Activated T-helper 1 cell treated with Interleukin-2 at 50 U/mL for 16 hours (primary cell): ENCODE measurements at regions not wholly inside any gene's neighbourhood (a gene's known extent, or its start where the extent isn't known, plus 50 kb on each side); places are given as distances from the start of the nearest gene placed in this dataset.
"Not testable (repeated sequence)": the region's sequence is repeated elsewhere in the genome, so short reads cannot be mapped to it uniquely, and the experiment has no call there.

Experiments
- DNase-seq: peaks from one replicate; pipeline ENCODE4 v3.0.0-alpha.2; 2020; ENCODE audit warnings: low read depth

- DNase-seq, result not testable (repeated sequence)
Measured at GRCh38 chr10:45056806-45057205, 56.1 kb downstream of the ZNF22 start.

GRCh38 chr10:45058580-45058979 is 57.9 kb downstream of the ZNF22 start:
- no peak for DNase-seq

DNA sequence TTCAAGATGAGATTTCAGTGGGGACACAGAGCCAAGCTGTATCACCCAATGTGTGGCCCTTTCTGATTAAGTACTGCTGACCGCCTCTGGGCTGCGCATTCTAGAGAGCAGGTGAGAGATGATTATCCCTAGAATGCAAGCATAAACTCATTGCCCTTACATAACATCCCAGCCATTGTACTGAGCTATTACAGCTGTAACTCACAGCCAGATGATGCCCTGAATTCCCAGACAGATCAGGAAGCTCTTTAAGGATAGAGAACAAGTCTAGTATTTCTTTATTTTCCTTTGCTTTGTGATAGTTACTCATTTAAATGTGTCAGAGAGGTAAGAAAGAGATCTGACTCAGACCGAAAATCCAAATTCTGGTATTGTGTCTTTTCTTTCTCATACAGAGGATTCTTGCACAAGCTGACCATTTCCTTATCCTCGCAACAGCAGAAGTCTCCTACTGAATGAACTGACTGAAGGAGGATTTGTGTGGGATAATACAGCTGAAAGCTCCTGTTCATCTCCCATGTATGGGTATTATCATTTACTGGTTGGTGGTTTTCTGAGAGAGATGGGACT is 58.4 kb downstream of the ZNF22 start:
- no peak for DNase-seq

DNA sequence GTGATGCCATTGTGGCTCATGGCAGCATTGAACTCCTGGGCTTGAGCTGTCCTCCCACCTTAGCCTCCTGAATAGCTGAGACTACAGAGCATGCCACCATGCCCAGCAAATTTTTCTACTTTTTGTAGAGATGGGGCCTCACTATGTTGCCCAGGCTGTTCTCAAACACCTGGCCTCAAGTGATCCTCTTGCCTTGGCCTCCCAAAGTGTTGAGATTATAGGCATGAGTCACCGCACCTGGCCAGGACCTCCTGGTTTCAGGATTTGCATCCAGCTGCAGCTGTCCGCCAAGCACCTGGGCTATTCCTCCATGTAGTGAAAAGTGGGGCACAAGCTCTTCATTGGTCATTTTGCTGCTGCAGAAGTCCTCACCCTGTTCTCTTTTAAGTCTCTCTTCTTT is 58.9 kb downstream of the ZNF22 start:
- DNase-seq, result no peak

- DNase-seq, result no peak
Measured at GRCh38 chr10:45061982-45062381, 61.3 kb downstream of the ZNF22 start.

- no peak for DNase-seq
Measured at GRCh38 chr10:45063591-45064231, 63.0 kb downstream of the ZNF22 start.

DNA sequence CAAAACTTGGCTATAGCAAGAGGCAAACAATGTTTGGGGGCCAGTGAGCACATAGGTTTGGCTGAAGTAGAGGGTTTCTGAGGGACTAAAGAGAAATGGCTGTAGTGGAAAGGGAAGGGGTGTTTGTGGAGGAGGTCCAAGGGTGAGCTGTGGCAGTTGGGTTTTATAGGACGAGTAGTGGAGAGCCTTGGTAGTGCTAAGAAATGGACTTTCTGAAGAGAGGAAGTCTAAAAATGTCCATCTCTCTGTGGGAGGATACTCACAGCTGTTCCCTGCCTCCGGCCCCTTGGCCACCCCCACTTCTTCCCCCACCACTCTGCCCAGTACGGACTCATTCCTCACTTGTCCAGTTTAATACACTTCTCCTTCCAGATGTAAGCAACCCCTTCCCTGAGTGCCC is 64.3 kb downstream of the ZNF22 start:
- DNase-seq, result no peak

DNA sequence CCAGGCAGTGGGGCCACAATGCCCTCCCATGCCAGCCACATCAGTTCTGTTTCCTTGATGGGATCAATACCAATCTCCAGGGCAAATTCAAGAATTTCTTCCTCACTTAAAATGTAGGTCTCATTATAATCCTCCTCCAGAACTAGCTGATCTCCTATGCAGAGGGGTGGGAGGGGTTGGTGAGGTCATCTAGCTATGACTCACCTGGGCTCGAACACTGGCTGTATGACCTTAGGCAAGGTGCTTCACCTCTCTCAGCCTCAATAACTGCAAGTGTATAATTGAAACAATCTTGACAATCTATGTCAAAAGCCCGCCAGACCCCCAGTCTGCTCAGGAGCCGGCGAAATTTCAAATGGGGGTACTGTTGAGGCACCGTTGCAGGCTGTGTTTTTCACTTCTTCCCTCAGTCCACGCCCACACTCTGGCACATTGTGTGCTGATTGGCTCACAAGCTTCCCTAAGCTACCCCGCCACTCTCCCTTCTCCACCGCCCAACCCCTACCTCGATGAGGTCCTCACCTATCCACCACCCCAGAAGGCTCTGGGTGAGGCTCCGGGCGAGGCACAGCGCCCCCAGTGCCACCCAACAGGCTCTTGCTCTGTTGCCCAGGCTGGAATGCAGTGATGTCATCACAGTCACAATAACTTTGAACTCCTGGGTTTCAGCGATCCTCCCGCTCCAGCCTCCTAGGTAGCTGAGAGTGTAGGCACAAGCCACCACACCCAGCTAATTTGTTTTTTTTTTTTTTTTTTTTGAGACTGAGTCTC is 70.5 kb downstream of the ZNF22 start:
- DNase-seq, result no peak

GRCh38 chr10:45075216-45075615 is 74.5 kb downstream of the ZNF22 start:
- DNase-seq, result no peak

DNA sequence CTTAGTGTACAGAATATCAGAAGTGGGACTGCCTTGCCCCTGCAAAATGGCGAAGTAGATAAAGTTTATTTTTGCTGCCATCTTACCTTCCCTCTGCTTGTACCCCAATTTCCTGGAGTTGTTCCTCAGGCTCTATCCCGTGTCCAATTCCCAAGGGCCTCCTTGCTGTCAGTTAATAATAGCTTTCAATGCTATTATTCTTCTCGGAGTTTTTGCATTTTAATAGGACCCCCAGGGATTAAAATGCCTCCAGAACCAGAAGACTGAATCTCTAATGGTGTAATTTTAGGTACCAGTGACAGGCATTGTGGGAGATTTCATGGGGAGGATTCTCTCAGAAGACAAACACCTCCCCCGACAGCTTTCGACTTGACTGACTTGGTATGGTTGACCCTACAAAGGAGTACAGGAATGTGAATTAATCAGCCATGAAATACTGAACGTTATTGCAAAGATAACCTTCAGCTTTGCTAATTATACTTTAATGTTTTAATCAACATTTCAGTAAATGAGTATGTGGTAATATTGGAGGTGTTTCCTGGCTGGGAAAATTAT is 75.2 kb downstream of the ZNF22 start:
- no peak for DNase-seq

- no peak for DNase-seq
Measured at GRCh38 chr10:45076891-45077290, 76.2 kb downstream of the ZNF22 start.

- no peak for DNase-seq
Measured at GRCh38 chr10:45080331-45080730, 79.6 kb downstream of the ZNF22 start.

GRCh38 chr10:45082176-45082575 is 81.5 kb downstream of the ZNF22 start:
- no peak for DNase-seq

GRCh38 chr10:45091968-45092367 is 91.2 kb downstream of the ZNF22 start:
- DNase-seq, result no peak

GRCh38 chr10:45093945-45094344 is 93.2 kb downstream of the ZNF22 start:
- DNase-seq, result no peak

DNA sequence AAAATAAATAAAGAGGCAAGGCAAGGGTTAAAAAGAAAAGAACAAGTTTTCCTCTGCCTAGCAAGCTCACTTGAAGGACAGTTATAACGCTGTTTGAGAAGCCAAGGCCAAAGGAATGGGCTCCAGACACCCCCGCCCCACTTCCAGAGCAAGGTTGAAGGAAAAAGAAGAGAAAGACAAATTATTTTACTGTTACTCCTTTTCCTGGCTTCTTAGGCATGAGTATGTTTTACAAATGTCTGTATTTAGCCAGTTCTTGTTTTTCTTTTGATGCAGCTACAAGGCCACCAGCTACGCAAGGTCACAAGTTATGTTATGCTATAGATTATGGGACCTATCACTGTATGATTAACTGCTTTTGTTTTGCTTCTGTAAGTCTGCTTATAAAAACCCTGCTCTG is 94.6 kb downstream of the ZNF22 start:
- DNase-seq, result no peak

DNA sequence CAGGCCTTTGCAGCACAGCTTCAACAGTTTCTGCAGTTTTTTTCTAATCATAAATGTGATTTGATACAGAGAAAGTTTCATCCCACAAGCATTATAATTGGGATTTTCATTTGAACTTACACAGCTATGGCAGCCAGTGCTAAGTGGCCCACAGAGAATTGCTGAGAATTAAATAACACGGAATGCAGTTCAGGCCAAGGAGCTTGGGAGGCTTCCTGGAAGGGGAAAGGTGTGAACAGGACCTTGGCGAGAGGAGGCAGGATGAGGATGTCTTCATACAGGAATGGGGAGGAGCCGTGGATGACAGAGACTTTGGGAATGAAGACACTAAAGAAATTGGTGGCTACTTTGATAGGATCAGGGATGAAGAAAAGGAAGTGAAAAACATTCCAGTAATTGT is 95.3 kb downstream of the ZNF22 start:
- DNase-seq, result no peak

DNA sequence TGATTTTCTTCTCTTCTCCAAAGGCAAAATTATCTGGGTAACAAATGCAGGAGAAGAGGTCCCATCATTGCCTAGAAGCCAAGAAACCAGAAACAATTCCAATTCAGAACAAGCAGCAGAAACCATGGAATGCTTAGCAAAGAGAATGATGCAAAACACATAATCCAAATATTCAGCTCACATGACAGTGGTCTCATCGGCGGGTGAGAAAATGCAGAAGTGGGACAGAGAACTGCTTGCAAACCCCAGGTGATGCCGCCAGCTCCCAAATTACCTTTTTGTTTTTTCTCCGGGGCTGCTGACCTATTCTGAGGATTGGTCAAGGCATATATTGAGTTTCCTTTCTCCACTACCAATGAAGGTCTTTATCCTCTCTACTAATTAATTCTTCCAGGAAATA is 99.7 kb downstream of the ZNF22 start:
- DNase-seq, result no peak

DNA sequence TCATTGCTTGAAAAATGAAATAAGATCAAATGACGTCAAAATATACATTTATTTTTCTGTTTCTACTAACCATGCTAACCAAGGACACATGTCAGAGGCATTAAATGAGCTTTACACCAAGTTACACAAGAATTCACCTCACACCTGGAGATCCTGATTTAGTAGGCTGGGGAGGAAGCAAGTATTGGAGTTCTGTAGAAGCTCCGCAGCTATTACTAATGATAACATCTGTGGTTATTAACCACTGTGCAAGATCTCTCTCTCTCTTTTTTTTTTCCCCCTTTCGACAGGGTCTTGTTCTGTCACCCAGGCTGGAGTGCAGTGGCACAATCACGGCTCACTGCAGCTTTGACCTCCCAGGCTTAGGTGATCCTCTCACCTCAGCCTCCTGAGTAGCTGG is 104.0 kb downstream of the ZNF22 start:
- no peak for DNase-seq

DNA sequence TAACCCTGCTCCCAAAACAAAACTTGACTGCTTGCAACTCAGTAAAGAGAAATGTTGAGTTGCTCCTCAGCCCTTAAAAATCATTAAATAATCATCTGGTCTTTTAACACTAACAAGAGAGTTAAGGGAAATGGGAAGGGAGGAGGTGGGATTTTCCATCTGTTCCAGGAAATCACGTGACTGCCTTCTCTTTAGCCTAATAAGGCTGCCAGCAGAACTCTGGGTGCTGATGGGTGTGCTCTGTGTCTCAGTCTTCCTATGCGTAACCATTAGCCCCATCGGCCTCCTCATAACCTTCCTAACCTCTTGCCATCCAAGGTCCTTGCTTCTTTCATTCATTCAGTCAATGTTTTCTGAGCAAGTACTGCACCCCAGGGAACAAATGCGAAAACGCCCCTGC is 104.6 kb downstream of the ZNF22 start:
- not testable (repeated sequence) for DNase-seq

DNA sequence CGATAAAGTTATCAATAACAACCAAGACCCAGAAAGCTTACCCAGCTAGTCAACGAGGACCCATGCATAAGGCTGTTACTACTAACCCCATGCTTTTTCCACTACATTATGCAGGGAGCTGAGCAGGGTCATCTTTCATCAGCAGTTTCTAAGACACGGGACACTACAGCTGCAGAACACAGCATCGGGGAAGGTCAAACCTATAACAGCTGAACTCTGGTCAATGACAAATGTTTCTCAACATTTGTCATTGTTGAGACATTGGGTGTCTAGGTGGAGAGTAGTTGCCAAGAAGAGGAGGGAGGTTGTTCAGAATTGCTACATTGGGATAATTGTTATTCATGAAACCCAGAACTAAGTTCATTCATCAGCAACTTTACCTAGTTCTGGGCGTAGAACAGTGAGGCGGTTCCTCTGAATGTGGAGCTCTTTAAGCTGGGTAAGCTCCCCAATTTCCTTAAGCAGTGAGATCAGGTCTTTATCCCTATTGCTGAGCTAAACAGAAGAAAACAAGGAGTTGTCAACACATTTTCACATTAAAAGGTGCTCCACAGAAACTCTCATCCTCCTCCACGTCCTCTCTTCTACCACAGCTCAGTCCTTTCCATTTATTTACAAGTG is 105.6 kb downstream of the ZNF22 start:
- DNase-seq, result no peak

DNA sequence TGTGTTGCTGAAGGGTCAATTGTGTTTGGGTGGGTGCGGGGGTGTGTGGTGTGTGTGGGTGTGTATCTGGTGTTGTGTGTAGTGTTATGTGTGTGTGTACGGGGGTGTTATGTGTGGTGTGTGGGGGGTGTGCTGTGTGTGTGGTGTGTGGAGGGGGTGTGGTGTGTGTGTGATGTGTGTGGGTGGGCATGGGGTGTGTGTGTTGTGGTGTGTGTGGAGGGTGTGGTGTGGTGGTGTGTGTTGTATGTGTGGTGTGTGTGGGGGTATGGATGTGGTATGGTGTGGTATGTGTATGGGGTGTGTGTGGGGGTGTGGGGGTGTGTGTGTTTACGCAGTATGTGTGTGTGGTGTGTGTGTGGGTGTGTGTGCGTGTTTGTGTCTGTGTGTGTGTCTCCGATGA is 110.8 kb downstream of the ZNF22 start:
- no peak for DNase-seq

- DNase-seq, result not testable (repeated sequence)
Measured at GRCh38 chr10:45117940-45118339, 117.2 kb downstream of the ZNF22 start.
